ENCODE measurements at regions not wholly inside any gene's neighbourhood (a gene's known extent, or its start where the extent isn't known, plus 50 kb on each side); places are given as distances from the start of the nearest gene placed in this dataset.

GRCh38 chr3:17836092-17836491, 93.7 kb upstream of the TBC1D5 start:
- no peaks in the 10 kb centered on the region for H3K9me3 ChIP-seq (ENCODE audit: control insufficient read depth in 1 of 2, low read length in 2 of 2)
- no peaks in the 10 kb centered on the region for H3K36me3 ChIP-seq (ENCODE audit: insufficient read depth, low read length)
- intact Hi-C loops (cut with micrococcal nuclease), result no loop called here
- Mint-ChIP-seq H3K27ac (no peak overlapping the region), H3K27me3 (peaks cover 4 to 8% of the 10 kb centered on the region in 2 donors), H3K4me3 (no peak overlapping the region), H3K9me3 (no peaks in the 10 kb centered on the region), H3K36me3 (no peaks in the 10 kb centered on the region), H3K4me1 (no peaks in the 10 kb centered on the region)
- H3K4me1 ChIP-seq (ENCODE audit: insufficient read depth, low read length), result no peaks in the 10 kb centered on the region
- no peak overlapping the region for H3K4me3 ChIP-seq (ENCODE audit: low read length in 2 of 2)
- H3K27me3 ChIP-seq (ENCODE audit: insufficient read depth, low read length), result no peaks in the 10 kb centered on the region
- H3K27ac ChIP-seq (ENCODE audit: low read depth, low read length), result no peak overlapping the region
- ChIA-PET CTCF (ENCODE audit: partially characterized antibody) (no interaction called here), POLR2A (ENCODE audit: partially characterized antibody) (no interaction called here)
- DNase-seq, result no peak

- no peak overlapping the region for H3K27ac ChIP-seq (ENCODE audit: low read depth, low read length)
- Mint-ChIP-seq H3K27ac (no peak overlapping the region), H3K4me3 (no peak overlapping the region), H3K9me3 (no peaks in the 10 kb centered on the region), H3K27me3 (peaks cover 4 to 8% of the 10 kb centered on the region in 2 donors), H3K36me3 (no peaks in the 10 kb centered on the region), H3K4me1 (no peaks in the 10 kb centered on the region)
- CTCF ChIA-PET (ENCODE audit: partially characterized antibody), result interaction anchor here (4.0 kb wide), 1 partner anchor 8 kb away, joined by 29 read pairs; no protein-coding TSS in a partner anchor
- intact Hi-C loops (cut with micrococcal nuclease), result no loop called here
- no peaks in the 10 kb centered on the region for H3K4me1 ChIP-seq (ENCODE audit: insufficient read depth, low read length)
- H3K36me3 ChIP-seq (ENCODE audit: insufficient read depth, low read length), result no peaks in the 10 kb centered on the region
- H3K4me3 ChIP-seq (ENCODE audit: low read length in 2 of 2), result no peak overlapping the region
- H3K9me3 ChIP-seq (ENCODE audit: control insufficient read depth in 1 of 2, low read length in 2 of 2), result no peaks in the 10 kb centered on the region
- no peak for DNase-seq
- H3K27me3 ChIP-seq (ENCODE audit: insufficient read depth, low read length), result no peaks in the 10 kb centered on the region
- POLR2A ChIA-PET (ENCODE audit: partially characterized antibody), result no interaction called here
Observed at GRCh38 chr3:17833786-17834559, 91.5 kb upstream of the TBC1D5 start.

- no peak overlapping the region for H3K4me3 ChIP-seq (ENCODE audit: low read length in 2 of 2)
- no peaks in the 10 kb centered on the region for H3K27me3 ChIP-seq (ENCODE audit: insufficient read depth, low read length)
- no peak for DNase-seq
- H3K4me1 ChIP-seq (ENCODE audit: insufficient read depth, low read length), result no peaks in the 10 kb centered on the region
- H3K27ac ChIP-seq (ENCODE audit: low read depth, low read length), result no peak overlapping the region
- peaks cover 2 to 4% of the 10 kb centered on the region in 2 donors for H3K27me3 Mint-ChIP-seq
- no peak overlapping the region for H3K4me3 Mint-ChIP-seq
- no peaks in the 10 kb centered on the region for H3K9me3 ChIP-seq (ENCODE audit: control insufficient read depth in 1 of 2, low read length in 2 of 2)
- intact Hi-C loops (cut with micrococcal nuclease), result no loop called here
- no peak overlapping the region for H3K27ac Mint-ChIP-seq
- POLR2A ChIA-PET (ENCODE audit: partially characterized antibody), result no interaction called here
- no peaks in the 10 kb centered on the region for H3K4me1 Mint-ChIP-seq
- no peaks in the 10 kb centered on the region for H3K9me3 Mint-ChIP-seq
- CTCF ChIA-PET (ENCODE audit: partially characterized antibody), result interaction anchor here (4.0 kb wide), 1 partner anchor 10 kb away, joined by 29 read pairs; no protein-coding TSS in a partner anchor
- H3K36me3 ChIP-seq (ENCODE audit: insufficient read depth, low read length), result no peaks in the 10 kb centered on the region
- H3K36me3 Mint-ChIP-seq, result no peaks in the 10 kb centered on the region
Observed at GRCh38 chr3:17832016-17832415, 89.6 kb upstream of the TBC1D5 start.

GRCh38 chr3:17831366-17831765, 88.9 kb upstream of the TBC1D5 start:
- intact Hi-C loops (cut with micrococcal nuclease), result no loop called here
- Mint-ChIP-seq H3K4me3 (no peak overlapping the region), H3K27me3 (peaks cover 4 to 7% of the 10 kb centered on the region in 2 donors)

GRCh38 chr3:17830788-17831187, 88.4 kb upstream of the TBC1D5 start:
- no peaks in the 10 kb centered on the region for H3K36me3 Mint-ChIP-seq
- Histone ChIP-seq H3K27ac (ENCODE audit: low read depth, low read length) (no peak overlapping the region), H3K4me1 (ENCODE audit: insufficient read depth, low read length) (no peaks in the 10 kb centered on the region), H3K9me3 (ENCODE audit: control insufficient read depth in 1 of 2, low read length in 2 of 2) (no peaks in the 10 kb centered on the region), H3K27me3 (ENCODE audit: insufficient read depth, low read length) (no peaks in the 10 kb centered on the region), H3K4me3 (ENCODE audit: low read length in 2 of 2) (no peak overlapping the region), H3K36me3 (ENCODE audit: insufficient read depth, low read length) (no peaks in the 10 kb centered on the region)
- no peaks in the 10 kb centered on the region for H3K4me1 Mint-ChIP-seq
- POLR2A ChIA-PET (ENCODE audit: partially characterized antibody), result no interaction called here
- CTCF ChIA-PET (ENCODE audit: partially characterized antibody), result interaction anchor here (4.0 kb wide), 1 partner anchor 11 kb away, joined by 29 read pairs; no protein-coding TSS in a partner anchor
- no peak for DNase-seq
- no peak overlapping the region for H3K27ac Mint-ChIP-seq
- peaks cover 4 to 7% of the 10 kb centered on the region in 2 donors for H3K27me3 Mint-ChIP-seq
- H3K9me3 Mint-ChIP-seq, result no peaks in the 10 kb centered on the region
- H3K4me3 Mint-ChIP-seq, result no peak overlapping the region
- intact Hi-C loops (cut with micrococcal nuclease), result no loop called here

More at GRCh38 chr3:17831366-17831765, 88.9 kb upstream of the TBC1D5 start:
- Mint-ChIP-seq H3K9me3 (no peaks in the 10 kb centered on the region), H3K36me3 (no peaks in the 10 kb centered on the region), H3K27ac (no peak overlapping the region), H3K4me1 (no peaks in the 10 kb centered on the region)
- no peak for DNase-seq
- Histone ChIP-seq H3K9me3 (ENCODE audit: control insufficient read depth in 1 of 2, low read length in 2 of 2) (no peaks in the 10 kb centered on the region), H3K27ac (ENCODE audit: low read depth, low read length) (no peak overlapping the region), H3K4me3 (ENCODE audit: low read length in 2 of 2) (no peak overlapping the region), H3K4me1 (ENCODE audit: insufficient read depth, low read length) (no peaks in the 10 kb centered on the region), H3K36me3 (ENCODE audit: insufficient read depth, low read length) (no peaks in the 10 kb centered on the region), H3K27me3 (ENCODE audit: insufficient read depth, low read length) (no peaks in the 10 kb centered on the region)
- ChIA-PET POLR2A (ENCODE audit: partially characterized antibody) (no interaction called here), CTCF (ENCODE audit: partially characterized antibody) (interaction anchor here (4.0 kb wide), 1 partner anchor 11 kb away, joined by 29 read pairs; no protein-coding TSS in a partner anchor)

- intact Hi-C loops (cut with micrococcal nuclease), result no loop called here
Observed at GRCh38 chr3:17828388-17828787, 86.0 kb upstream of the TBC1D5 start.

GRCh38 chr3:17825298-17825697, 82.9 kb upstream of the TBC1D5 start:
- Mint-ChIP-seq H3K4me1 (no peaks in the 10 kb centered on the region), H3K4me3 (no peak overlapping the region), H3K9me3 (no peaks in the 10 kb centered on the region), H3K36me3 (no peaks in the 10 kb centered on the region), H3K27ac (no peak overlapping the region), H3K27me3 (peaks cover 0 to 11% of the 10 kb centered on the region in 2 donors)
- intact Hi-C loops (cut with micrococcal nuclease), result no loop called here
- no peak for DNase-seq
- H3K4me1 ChIP-seq (ENCODE audit: insufficient read depth, low read length), result no peaks in the 10 kb centered on the region
- no peaks in the 10 kb centered on the region for H3K9me3 ChIP-seq (ENCODE audit: control insufficient read depth in 1 of 2, low read length in 2 of 2)
- no peaks in the 10 kb centered on the region for H3K36me3 ChIP-seq (ENCODE audit: insufficient read depth, low read length)
- ChIA-PET POLR2A (ENCODE audit: partially characterized antibody) (no interaction called here), CTCF (ENCODE audit: partially characterized antibody) (interaction anchor here (4.3 kb wide), 1 partner anchor 17 kb away, joined by 20 read pairs; no protein-coding TSS in a partner anchor)
- no peaks in the 10 kb centered on the region for H3K27me3 ChIP-seq (ENCODE audit: insufficient read depth, low read length)
- no peak overlapping the region for H3K27ac ChIP-seq (ENCODE audit: low read depth, low read length)
- no peak overlapping the region for H3K4me3 ChIP-seq (ENCODE audit: low read length in 2 of 2)

More at GRCh38 chr3:17828388-17828787, 86.0 kb upstream of the TBC1D5 start:
- ChIA-PET CTCF (ENCODE audit: partially characterized antibody) (interaction anchor here (4.3 kb wide), 1 partner anchor 13 kb away, joined by 20 read pairs; no protein-coding TSS in a partner anchor), POLR2A (ENCODE audit: partially characterized antibody) (no interaction called here)
- H3K4me3 ChIP-seq (ENCODE audit: low read length in 2 of 2), result no peak overlapping the region
- H3K27ac ChIP-seq (ENCODE audit: low read depth, low read length), result no peak overlapping the region
- no peaks in the 10 kb centered on the region for H3K36me3 ChIP-seq (ENCODE audit: insufficient read depth, low read length)
- H3K27ac Mint-ChIP-seq, result no peak overlapping the region
- H3K9me3 ChIP-seq (ENCODE audit: control insufficient read depth in 1 of 2, low read length in 2 of 2), result no peaks in the 10 kb centered on the region
- H3K4me1 Mint-ChIP-seq, result no peaks in the 10 kb centered on the region
- H3K4me3 Mint-ChIP-seq, result no peak overlapping the region
- no peak for DNase-seq
- H3K27me3 ChIP-seq (ENCODE audit: insufficient read depth, low read length), result no peaks in the 10 kb centered on the region
- peaks cover 0 to 13% of the 10 kb centered on the region in 2 donors for H3K27me3 Mint-ChIP-seq
- H3K9me3 Mint-ChIP-seq, result no peaks in the 10 kb centered on the region
- no peaks in the 10 kb centered on the region for H3K36me3 Mint-ChIP-seq
- H3K4me1 ChIP-seq (ENCODE audit: insufficient read depth, low read length), result no peaks in the 10 kb centered on the region

Measured in CD4-positive, alpha-beta memory T cell (primary cell).